Mucosa of descending colon (tissue), 3 donors: ENCODE measurements at regions not wholly inside any gene's neighbourhood (a gene's known extent, or its start where the extent isn't known, plus 50 kb on each side); places are given as distances from the start of the nearest gene placed in this dataset.

ENCODE experiments used
- ATAC-seq: fragments of 200-7000 bp; cut with Tn5 transposase; one replicate; pipeline ENCODE4 v1.9.1; 2020; ENCODE audit warnings: mild to moderate bottlenecking, moderate library complexity
- DNase-seq, 3 donors: peaks; one replicate each; pipeline ENCODE4 v3.0.0-alpha.2; 2020
- H3K36me3 ChIP-seq: fragments of 200-600 bp; one replicate; pipeline ENCODE4 v1.8.0; 2021; ENCODE audit warnings: low read depth, mild to moderate bottlenecking
- H3K4me1 ChIP-seq: fragments of 200-600 bp; one replicate; pipeline ENCODE4 v1.8.0; 2021; ENCODE audit warnings: low read depth, mild to moderate bottlenecking
- H3K4me3 ChIP-seq: fragments of 200-600 bp; one replicate; pipeline ENCODE4 v1.8.0; 2021; ENCODE audit warnings: mild to moderate bottlenecking
- H3K9me3 ChIP-seq: fragments of 200-600 bp; one replicate; pipeline ENCODE4 v1.8.0; 2021; ENCODE audit warnings: mild to moderate bottlenecking
- intact Hi-C, 2 donors: fragments of 100-400 bp; cut with DNase I in 1 of 2; cut with micrococcal nuclease in 1 of 2; formaldehyde crosslinking; loops; one replicate each; pipeline versions ENCODE4 v1.11.0 to v1.11.1; 2022; cut with DNase I, micrococcal nuclease
- TF ChIP-seq, protein P1 (sequence below): fragments of 200-600 bp; IDR thresholded peaks from one replicate; pipeline ENCODE4 v1.8.0; 2022; ENCODE audit warnings: antibody characterized with exemption, mild to moderate bottlenecking
- donor health status: DM: no; HTN: no; CAD: no; lungs with moderate emphysema.
- donor health status: DM: no; HTN: no; CAD: no.
- donor health status: DM: no; HTN: yes; CAD: no.

DNA sequence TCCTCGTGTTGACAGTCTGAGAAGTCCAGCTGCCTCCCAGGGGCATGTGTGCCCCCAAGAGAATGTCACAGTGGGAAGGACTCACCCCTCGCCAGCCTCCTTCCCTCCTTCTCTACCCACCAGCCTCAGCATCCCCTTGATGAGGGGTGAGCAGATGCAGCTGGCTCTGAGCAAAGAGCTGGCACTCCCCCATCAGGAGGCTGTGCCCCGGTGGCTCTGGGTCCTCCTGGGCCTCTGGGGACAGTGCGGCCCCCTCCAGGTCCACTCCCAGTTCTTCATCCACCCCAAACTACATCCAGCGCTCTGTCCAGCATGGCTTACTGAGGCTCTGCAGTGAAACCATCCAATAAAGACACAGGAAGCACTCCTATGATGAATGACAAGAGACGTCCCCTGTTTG lies 210.4 kb downstream of the BRD1 start:
- H3K36me3 ChIP-seq = no peaks in the 10 kb centered on the region
- H3K9me3 ChIP-seq = peaks cover 4% of the 10 kb centered on the region
- intact Hi-C loops = no loop called here
- TF ChIP-seq, protein P1, sequence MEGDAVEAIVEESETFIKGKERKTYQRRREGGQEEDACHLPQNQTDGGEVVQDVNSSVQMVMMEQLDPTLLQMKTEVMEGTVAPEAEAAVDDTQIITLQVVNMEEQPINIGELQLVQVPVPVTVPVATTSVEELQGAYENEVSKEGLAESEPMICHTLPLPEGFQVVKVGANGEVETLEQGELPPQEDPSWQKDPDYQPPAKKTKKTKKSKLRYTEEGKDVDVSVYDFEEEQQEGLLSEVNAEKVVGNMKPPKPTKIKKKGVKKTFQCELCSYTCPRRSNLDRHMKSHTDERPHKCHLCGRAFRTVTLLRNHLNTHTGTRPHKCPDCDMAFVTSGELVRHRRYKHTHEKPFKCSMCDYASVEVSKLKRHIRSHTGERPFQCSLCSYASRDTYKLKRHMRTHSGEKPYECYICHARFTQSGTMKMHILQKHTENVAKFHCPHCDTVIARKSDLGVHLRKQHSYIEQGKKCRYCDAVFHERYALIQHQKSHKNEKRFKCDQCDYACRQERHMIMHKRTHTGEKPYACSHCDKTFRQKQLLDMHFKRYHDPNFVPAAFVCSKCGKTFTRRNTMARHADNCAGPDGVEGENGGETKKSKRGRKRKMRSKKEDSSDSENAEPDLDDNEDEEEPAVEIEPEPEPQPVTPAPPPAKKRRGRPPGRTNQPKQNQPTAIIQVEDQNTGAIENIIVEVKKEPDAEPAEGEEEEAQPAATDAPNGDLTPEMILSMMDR = no peak
- ATAC-seq (no peak), DNase-seq (peak in 1 of 3 donors; percentile 24)
- H3K4me3 ChIP-seq = no peak overlapping the region
- H3K4me1 ChIP-seq = no peaks in the 10 kb centered on the region

DNA sequence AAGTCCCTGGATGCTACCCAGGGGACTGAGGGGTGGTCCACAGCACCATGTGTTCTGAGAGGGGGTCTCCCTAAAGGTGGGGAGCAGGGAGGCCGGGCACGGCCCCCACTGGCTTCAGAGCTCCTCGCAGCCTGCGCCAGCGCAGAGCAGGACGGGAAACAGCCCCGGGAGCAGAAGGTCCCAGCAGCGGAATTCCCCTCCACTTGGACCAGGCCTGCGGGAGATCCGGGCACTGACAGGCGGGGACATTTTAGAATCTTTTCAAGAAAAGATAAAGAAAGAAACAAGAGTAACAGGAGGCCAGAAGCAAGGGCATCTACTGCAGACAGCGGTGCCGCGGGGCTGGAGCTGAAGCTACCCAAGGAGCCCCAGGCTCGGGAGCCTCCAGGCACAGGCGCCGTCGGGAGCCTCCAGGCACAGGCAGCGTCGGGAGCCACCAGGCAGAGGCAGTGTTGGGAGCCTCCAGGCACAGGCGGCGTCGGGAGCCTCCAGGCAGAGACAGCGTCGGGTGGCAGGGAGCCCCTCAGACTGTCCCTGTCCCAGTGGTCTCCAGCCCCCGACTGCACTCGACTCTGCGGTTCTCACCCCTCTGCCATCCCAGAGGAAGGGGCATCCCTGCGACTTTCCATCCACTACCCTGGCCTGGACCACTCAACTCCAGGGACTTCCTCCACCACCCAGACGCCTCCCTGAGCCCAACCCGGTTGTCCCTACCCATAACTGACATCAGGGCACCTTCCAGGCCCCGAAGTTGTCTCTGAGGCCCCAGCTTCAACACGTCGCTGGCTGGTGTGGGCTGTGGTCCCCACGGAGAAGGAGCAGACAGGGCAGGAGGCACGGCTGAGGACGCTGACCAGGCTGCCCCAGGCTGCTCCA lies 211.1 kb downstream of the BRD1 start:
- intact Hi-C loops = no loop called here
- peak in 2 of 3 donors; percentile 12 to 39 for DNase-seq
- no peak for ATAC-seq

DNA sequence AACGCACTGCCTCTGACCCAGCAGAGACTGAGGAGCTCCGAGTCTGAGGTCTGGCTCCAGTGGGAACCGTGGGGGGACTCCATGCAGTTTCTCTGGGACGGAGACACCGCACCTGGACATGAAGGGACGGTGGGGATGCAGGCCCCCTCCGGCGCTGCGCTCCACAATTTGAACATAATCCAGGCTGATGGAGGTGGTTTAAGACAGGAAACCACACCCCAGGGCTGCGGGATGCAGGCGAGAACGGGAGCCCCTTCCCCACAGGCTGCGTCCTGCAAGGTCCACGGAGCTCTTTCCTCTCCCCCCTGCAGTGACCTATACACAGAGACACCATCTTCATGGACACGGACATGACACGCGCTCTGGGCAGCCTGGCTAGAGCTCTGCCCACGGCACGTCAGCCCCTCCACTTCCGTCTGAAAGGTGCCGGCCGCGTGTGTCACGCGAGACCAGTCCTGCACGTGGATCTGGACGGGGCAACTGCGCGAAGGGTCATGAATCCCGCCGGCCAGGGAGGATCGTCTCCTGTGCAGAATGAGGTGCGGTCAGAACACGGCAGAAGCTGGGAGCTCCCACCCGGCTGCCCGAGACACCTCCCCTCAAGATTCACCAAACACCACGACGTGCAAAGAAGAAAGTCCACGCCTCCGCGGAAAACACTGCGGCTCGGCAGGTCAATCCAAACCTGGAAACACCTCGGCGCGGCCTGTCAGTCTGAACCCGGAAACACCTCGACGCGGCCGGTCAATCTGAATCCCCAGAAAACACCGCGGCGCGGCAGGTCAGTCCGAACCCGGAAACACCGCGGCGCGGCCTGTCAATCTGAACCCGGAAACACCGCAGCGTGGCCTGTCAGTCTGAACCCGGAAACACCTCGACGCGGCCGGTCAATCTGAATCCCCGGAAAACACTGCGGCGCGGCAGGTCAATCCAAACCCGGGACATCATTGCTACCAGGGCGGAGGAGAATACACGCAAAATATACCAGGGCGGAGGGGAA lies 212.4 kb downstream of the BRD1 start:
- intact Hi-C loops = no loop called here

More for the DNA sequence above, 211.1 kb downstream of the BRD1 start:
- TF ChIP-seq, protein P1 = no peak
- Histone ChIP-seq H3K4me1 (no peaks in the 10 kb centered on the region), H3K9me3 (peaks cover 4% of the 10 kb centered on the region), H3K4me3 (no peak overlapping the region), H3K36me3 (no peaks in the 10 kb centered on the region)

DNA sequence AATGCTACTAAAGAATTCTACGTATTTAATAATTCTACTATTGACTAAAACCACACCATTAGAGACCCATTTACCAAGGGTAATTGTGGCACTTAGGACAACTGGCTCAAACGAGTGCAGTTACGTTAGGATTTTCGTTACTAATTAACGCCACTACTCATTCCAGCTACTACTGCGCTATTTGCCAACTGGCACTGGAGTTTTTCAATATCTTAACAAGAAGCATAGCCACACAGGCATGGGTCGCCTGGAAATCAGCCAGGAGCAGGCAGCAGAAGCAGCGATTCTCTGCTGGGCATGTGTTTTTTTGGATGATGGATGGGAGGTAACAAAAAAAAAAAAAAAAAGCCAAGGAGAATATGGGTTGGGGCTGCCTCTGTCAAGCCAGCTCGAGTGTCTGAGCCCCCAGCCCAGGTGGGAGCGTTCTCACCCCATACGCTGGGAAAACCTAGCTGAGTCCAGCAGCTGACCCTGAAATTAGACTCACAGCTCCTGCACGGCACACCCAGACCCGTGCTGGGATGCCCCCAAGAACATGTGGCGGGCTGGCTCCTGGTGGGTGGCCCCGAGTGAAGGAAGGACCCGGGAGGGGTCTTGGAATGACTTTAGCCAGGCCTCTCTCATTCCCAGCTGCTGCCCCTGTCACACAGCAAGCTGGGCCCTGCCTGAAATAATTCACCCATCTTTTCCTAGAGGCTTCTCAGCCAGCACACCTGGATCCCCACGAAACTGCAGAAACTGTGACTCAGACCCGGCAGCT lies 214.0 kb downstream of the BRD1 start:
- Histone ChIP-seq H3K4me1 (no peaks in the 10 kb centered on the region), H3K4me3 (no peak overlapping the region), H3K9me3 (peaks cover 4% of the 10 kb centered on the region), H3K36me3 (no peaks in the 10 kb centered on the region)
- intact Hi-C loops = no loop called here
- TF ChIP-seq, protein P1 = no peak
- peak in 2 of 3 donors; percentile 8 to 25 for DNase-seq
- ATAC-seq = no peak

More for the DNA sequence above, 212.4 kb downstream of the BRD1 start:
- no peaks in the 10 kb centered on the region for H3K4me1 ChIP-seq
- ATAC-seq = no peak
- no peak overlapping the region for H3K4me3 ChIP-seq
- TF ChIP-seq, protein P1 = no peak
- DNase-seq = peak in 2 of 3 donors; percentile 14 to 39
- peaks cover 4% of the 10 kb centered on the region for H3K9me3 ChIP-seq
- no peaks in the 10 kb centered on the region for H3K36me3 ChIP-seq

DNA sequence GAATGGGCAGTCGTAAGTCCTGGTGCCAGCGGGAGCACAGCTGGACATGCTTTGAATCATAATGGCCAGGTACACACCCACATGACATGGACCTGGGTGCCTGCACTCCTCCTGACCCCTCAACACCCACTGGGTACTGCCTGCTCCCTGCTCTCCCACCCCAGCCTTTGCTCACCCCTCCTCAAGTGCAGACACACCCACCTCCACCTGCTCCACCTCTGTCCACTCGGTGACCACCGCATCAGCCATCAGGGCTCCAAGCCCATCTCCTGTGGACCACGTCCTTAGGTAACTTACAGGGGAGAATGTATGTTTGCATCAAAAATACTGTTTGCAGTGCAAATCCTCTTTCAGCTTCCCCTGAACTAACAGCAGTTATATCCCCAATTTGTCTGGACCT lies 214.6 kb downstream of the BRD1 start:
- Histone ChIP-seq H3K4me1 (no peaks in the 10 kb centered on the region), H3K36me3 (no peaks in the 10 kb centered on the region), H3K9me3 (peaks cover 4% of the 10 kb centered on the region), H3K4me3 (no peak overlapping the region)
- ATAC-seq = no peak
- TF ChIP-seq, protein P1 = no peak
- intact Hi-C loops = no loop called here
- no peak for DNase-seq
